Neural progenitor cell (in vitro differentiated cells): ENCODE measurements at regions not wholly inside any gene's neighbourhood (a gene's known extent, or its start where the extent isn't known, plus 50 kb on each side); places are given as distances from the start of the nearest gene placed in this dataset.

ENCODE experiments used
- EZH2 ChIP-seq: fragments of 200-600 bp; sonication (generic); IDR thresholded peaks from 2 replicates; pipeline ENCODE4 v1.6.1; 2017; ENCODE audit warnings: antibody characterized with exemption, mild to moderate bottlenecking, moderate library complexity
- EZH2phosphoT487 ChIP-seq: fragments of 200-600 bp; sonication (generic); IDR thresholded peaks from 2 replicates; pipeline ENCODE4 v1.6.1; 2017; ENCODE audit warnings: antibody characterized with exemption
- TF ChIP-seq, protein P1 (sequence below): fragments of 200-600 bp; sonication (generic); IDR thresholded peaks from 2 replicates; pipeline ENCODE4 v1.5.1; 2017; ENCODE audit warnings: antibody characterized with exemption, mild to moderate bottlenecking

DNA sequence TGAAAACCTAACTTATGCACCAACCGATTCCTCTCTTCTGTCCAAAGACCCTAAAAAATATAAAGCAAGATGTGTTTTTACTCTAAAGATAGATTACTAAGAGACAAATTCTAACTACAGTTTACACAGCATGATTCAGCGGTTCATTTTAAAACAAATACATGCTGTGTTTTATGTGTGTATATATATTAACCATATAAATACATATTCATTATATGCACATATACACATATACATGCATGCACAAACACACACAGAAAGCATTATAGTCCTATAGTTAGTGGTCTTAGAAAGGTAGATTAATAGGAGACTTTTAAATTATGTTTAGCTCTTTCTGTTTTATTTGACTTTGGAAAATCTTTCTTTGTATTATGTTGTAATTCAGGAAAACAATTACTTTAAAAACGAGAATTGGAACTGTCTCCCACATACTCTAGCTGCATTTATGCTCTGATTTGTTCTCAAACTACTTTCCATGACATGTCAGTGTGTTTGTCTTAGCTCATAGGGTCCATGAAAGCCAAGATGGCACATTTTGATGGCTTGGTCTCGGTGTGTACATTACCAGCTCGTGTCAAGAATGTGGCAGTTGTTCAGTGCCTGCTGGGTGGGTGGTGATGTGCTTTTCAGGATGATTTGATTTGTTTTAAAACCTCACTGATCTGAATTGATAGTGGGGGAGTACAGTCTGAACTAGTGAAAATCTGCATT is 548.8 kb upstream of the SALL1 start:
- TF ChIP-seq, protein P1, sequence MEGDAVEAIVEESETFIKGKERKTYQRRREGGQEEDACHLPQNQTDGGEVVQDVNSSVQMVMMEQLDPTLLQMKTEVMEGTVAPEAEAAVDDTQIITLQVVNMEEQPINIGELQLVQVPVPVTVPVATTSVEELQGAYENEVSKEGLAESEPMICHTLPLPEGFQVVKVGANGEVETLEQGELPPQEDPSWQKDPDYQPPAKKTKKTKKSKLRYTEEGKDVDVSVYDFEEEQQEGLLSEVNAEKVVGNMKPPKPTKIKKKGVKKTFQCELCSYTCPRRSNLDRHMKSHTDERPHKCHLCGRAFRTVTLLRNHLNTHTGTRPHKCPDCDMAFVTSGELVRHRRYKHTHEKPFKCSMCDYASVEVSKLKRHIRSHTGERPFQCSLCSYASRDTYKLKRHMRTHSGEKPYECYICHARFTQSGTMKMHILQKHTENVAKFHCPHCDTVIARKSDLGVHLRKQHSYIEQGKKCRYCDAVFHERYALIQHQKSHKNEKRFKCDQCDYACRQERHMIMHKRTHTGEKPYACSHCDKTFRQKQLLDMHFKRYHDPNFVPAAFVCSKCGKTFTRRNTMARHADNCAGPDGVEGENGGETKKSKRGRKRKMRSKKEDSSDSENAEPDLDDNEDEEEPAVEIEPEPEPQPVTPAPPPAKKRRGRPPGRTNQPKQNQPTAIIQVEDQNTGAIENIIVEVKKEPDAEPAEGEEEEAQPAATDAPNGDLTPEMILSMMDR = no peak
- TF ChIP-seq EZH2 = no peak
- TF ChIP-seq EZH2phosphoT487 = no peak
